Stimulated activated CD4-positive, alpha-beta T cell treated with anti-CD3 and anti-CD28 coated beads, Interleukin-1b, Interleukin-23, amount 100 ng/mL, for 1 hour (primary cell): ENCODE measurements at regions not wholly inside any gene's neighbourhood (a gene's known extent, or its start where the extent isn't known, plus 50 kb on each side); places are given as distances from the start of the nearest gene placed in this dataset.
"Not testable (repeated sequence)": the region's sequence is repeated elsewhere in the genome, so short reads cannot be mapped to it uniquely, and the experiment has no call there.

Experiments
- DNase-seq, 2 donors: peaks; one replicate each; pipeline ENCODE4 v3.0.0-alpha.2; 2020; ENCODE audit warnings: low read depth in 2 of 2

- no peak for DNase-seq
These were observed 348.6 kb upstream of the ID2 start for GRCh38 chr2:8333177-8333831.

- not testable (repeated sequence) for DNase-seq
These were observed 348.0 kb upstream of the ID2 start for GRCh38 chr2:8333832-8334187.

DNA sequence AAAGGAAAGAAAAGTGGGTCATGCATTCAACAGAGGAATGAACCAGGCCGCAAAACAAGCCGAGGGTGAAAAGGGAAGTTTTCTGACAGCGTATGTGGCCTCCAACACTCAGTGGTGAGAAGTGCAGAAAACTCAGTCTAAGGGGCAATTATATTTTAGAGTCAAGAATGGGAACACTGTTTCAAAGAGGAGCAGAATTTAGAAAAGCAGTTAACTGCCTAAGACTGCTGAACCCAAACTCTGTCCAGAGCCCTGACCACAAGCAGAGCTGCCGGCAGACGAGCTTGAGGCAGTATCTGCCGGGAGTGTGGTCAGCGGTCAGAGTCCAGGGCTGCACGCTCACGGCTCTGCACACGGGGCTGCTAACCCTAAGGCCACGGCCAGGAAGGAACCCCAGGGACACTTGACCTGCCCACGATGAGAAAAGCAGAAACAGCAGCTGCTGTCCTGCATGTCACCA, 347.0 kb upstream of the ID2 start:
- no peak for DNase-seq

- DNase-seq, result no peak
These were observed 346.1 kb upstream of the ID2 start for GRCh38 chr2:8335801-8336200.

- DNase-seq, result no peak
These were observed 344.5 kb upstream of the ID2 start for GRCh38 chr2:8337321-8337720.

- DNase-seq, result no peak
These were observed 339.4 kb upstream of the ID2 start for GRCh38 chr2:8342407-8342806.

GRCh38 chr2:8343031-8343430, 338.8 kb upstream of the ID2 start:
- DNase-seq, result no peak

DNA sequence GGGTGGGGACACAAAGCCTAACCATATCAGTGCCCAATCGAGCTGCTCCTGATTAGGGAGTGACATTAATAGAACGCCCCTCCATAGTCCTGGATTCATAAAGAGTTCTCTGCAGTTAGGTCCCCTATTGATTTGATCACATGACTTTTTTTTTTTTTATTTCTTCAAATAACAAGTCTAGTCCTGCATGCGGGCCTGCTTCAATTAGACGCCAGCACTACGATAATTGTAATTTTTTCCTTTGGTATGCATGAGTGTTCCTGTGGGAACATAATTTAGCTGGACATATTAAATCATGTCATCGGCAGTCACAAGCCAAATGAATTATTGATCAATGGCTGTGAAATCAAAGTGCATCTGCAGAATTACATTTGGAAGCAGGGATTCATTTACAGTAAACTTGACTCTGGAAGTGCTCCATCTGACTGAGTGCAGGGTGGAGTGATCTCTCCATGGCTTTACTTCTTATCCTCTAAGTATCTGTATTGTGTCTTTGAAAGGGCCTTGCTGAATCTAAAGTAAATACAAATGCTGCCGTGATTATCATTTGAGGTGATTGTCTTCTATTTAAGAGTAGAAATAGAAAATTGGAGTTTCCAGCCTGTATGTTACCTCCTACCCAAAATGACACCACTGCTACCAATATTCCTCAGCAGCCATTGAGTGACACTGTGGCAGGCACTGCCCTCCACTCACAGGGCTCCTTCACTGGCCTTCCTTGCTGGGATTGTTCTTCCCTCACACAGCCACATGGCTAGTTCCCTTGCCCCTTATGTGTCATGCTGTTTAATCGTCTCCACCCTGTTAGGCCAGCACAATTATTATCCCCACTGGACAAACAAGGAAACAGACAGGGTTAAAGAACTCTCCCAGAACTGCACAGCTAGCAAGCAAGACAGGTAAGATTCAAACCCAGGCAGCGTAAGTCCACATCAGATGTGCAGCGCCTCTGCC, 337.4 kb upstream of the ID2 start:
- DNase-seq, result no peak

- DNase-seq, result no peak
These were observed 336.7 kb upstream of the ID2 start for GRCh38 chr2:8345200-8345599.

- no peak for DNase-seq
These were observed 335.6 kb upstream of the ID2 start for GRCh38 chr2:8346208-8346607.

- no peak for DNase-seq
These were observed 335.0 kb upstream of the ID2 start for GRCh38 chr2:8346706-8347430.

DNA sequence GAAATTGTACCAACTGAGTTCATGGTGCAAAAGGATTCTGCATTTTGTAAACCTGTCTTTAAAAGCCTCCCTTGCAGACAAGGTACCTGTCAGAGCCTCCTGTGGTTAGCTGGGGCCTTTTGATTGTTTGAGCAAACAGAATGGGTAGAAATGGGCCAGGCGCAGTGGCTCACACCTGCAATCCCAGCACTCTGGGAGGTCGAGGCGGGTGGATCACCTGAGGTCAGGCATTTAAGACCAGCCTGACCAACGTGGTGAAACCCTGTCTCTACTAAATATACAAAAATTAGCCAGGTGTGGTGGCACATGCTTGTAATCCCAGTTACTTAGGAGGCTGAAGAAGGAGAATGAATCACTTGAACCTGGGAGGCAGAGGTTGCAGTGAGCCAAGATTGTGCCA, 332.9 kb upstream of the ID2 start:
- DNase-seq, result not testable (repeated sequence)

DNA sequence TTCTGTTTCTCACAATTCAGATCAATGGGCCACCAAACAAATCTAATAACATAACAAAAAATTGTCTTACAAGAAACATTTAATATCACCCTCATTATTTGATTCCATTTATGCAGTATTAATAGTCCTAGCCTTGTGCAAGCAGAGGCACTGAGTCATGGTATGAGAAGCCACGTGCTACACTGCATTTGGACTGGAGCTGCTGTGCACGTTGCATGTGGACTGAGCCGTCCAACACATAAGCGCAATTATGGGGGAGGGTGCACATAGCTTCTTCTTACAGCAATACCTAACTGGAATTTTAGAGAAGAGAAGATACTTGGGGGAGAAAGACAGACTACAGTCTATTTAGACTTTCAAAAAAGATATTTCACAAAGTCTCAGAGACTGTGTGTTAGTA, 329.6 kb upstream of the ID2 start:
- no peak for DNase-seq

DNA sequence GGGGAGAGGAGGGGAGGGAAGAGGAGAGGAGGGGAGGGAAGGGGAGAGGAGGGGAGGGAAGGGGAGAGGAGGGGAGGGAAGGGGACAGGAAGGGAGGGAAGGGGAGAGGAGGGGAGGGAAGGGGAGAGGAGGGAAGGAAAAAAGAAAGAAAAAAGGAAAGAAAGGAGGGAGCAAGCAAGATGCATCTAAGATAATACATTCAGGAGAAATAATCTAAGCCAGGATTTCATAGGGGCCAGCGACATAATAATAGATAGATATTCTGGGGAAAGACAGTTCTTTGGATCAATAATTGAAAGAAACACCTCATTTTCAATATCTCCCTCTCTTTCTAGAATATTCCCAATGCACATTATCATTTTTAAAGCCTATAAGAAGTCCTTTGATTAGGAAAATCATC, 328.9 kb upstream of the ID2 start:
- no peak for DNase-seq

DNA sequence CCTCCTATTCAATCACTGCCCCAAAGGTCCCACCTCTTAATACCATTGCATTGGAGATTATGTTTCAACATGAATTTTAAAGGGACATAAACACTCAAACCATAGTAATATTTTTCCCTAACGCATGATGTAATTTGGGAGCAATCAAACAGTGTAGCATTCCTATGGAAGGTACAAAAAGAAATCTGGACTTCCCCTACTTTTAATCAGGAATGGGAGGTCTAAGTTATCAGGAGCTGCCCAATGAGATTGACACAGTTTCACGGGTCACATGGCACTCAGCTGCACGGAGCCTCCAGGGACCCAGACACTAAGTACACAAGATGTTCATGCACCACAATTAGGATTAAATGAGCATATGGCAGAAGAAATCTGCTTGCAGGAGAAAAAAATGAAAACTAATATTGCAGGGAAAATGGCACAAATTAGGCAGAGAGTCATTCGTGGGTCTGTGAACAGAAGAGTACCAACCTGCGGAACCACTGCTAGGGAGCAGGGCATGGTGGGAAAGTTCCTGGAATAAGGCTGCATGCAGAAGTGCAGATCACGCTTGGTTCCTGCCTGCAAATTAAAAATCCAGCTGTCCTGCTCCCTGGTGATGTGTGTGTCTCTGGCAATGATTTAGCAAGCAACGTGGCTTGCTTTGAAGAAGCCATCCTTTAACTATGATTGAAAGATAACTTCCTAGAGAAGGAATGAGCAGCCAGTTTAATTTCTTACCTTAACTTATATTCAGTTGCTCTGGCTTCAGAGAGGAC, 326.6 kb upstream of the ID2 start:
- DNase-seq, result no peak

- DNase-seq, result no peak
These were observed 323.9 kb upstream of the ID2 start for GRCh38 chr2:8357738-8358518.

DNA sequence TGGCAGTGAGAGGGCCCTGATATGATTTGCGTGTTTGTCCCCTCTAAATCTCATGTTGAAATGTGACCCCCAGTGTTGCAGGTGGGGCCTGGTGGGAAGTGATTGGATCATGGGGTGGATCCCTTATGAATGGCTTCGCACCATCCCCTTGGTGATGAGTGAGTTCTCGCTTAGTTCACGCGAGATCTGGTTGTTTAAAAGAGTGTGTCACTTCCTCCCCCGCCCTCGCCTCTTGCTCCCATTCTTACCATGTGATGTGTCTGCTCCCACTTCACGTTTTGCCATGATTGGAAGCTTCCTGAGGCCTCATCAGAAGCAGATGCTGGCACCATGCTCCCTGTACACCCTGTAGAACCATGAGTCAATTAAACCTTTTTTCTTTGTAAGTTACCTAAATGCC, 319.9 kb upstream of the ID2 start:
- DNase-seq, result no peak

GRCh38 chr2:8363161-8363560, 318.7 kb upstream of the ID2 start:
- DNase-seq, result no peak

DNA sequence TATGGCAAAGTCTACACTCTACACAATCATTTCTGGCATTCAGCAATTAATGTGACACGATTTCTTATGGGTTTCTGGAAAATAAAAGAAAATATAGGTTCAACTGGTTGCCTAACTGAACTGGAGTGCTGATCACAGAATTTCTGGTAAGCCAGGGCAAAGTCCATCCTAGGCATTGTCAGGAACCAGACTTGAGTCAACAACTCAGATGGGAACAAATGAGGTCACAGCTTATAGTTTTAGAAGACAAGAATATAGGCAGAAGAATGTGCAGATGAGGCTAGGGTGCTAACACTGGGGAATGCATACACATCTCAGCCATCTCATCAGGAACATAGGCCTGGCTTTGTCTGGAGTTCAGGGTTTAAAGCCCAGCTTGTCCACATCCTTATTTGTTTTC, 317.2 kb upstream of the ID2 start:
- DNase-seq, result no peak

DNA sequence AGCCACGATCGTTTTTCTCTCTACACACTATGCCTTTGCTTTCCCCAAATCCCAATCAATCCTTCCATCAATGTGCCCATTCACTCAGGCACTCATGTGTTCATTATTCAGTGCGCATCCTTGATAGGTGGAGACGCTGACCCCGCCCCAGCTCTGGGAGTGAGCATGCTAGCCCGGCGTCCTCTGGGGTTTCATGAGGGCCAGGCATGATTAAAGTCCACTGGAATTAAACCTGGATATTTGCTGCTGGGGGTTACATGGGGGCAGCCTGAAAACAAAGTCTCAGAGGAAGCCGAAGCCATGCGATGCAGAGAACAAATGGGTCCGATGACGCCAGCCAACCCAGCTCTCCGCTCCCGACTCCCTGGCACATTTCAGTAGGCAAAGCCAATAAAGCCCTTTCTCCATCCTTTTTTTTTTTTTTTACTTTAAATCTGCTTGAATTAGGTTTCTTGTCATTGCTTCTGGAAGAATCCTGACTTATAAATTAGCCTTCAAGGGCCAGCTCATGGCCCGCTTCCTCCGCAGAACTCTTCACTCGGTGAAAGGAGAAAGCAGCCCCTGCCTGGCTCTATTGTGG, 316.4 kb upstream of the ID2 start:
- DNase-seq, result no peak

GRCh38 chr2:8367833-8368232, 314.0 kb upstream of the ID2 start:
- DNase-seq, result no peak
